Upper lobe of left lung (tissue), 6 donors: ENCODE measurements at regions not wholly inside any gene's neighbourhood (a gene's known extent, or its start where the extent isn't known, plus 50 kb on each side); places are given as distances from the start of the nearest gene placed in this dataset.
"Not testable (repeated sequence)": the region's sequence is repeated elsewhere in the genome, so short reads cannot be mapped to it uniquely, and the experiment has no call there.

Experiments
- ATAC-seq, 2 donors: fragments of 200-7000 bp; cut with Tn5 transposase; one replicate each; pipeline ENCODE4 v1.9.1; 2022; ENCODE audit warnings: mild to moderate bottlenecking in 2 of 2, moderate library complexity in 2 of 2; ENCODE audit not compliant: low FRiP score in 2 of 2
- DNase-seq, 2 donors: peaks; one replicate each; pipeline ENCODE4 v3.0.0-alpha.2; 2019 to 2020
- H3K27ac ChIP-seq, 4 donors: fragments of 200-600 bp; sonication (generic); one replicate each; pipeline ENCODE4 v1.5.1; 2016 to 2019
- H3K27me3 ChIP-seq, 4 donors: fragments of 200-600 bp; sonication (generic); one replicate each; pipeline ENCODE4 v1.5.1; 2017 to 2019
- H3K36me3 ChIP-seq, 4 donors: fragments of 200-600 bp; sonication (generic); one replicate each; pipeline ENCODE4 v1.5.1; 2016 to 2019
- H3K4me1 ChIP-seq, 4 donors: fragments of 200-600 bp; sonication (generic); one replicate each; pipeline ENCODE4 v1.5.1; 2018 to 2019
- H3K4me3 ChIP-seq, 4 donors: fragments of 200-600 bp; sonication (generic); one replicate each; pipeline ENCODE4 v1.5.1; 2017 to 2019; ENCODE audit warnings: mild to moderate bottlenecking in 2 of 4, moderate library complexity in 1 of 4
- H3K9me3 ChIP-seq, 4 donors: fragments of 200-600 bp; sonication (generic); one replicate each; pipeline ENCODE4 v1.5.1; 2018 to 2019
- CTCF ChIP-seq, 6 experiments: fragments of 450-650 bp in 4 of 6; fragments of 200-600 bp in 2 of 6; sonication (generic) in 2 of 6; IDR thresholded peaks; one replicate each; pipeline ENCODE4 v1.5.1; 2016 to 2019; ENCODE audit warnings: antibody characterized with exemption in 6 of 6
- EP300 ChIP-seq, 4 donors: sonication (generic); formaldehyde crosslinking; IDR thresholded peaks; one replicate each; pipeline ENCODE4 v1.5.1; 2017; ENCODE audit warnings: antibody characterized with exemption in 4 of 4, control low read depth in 2 of 4
- POLR2A ChIP-seq, 4 donors: fragments of 450-650 bp; IDR thresholded peaks; one replicate each; pipeline ENCODE4 v1.5.1; 2016 to 2017; ENCODE audit warnings: antibody characterized with exemption in 4 of 4, mild to moderate bottlenecking in 2 of 4
- POLR2AphosphoS5 ChIP-seq, 2 donors: sonication (generic); formaldehyde crosslinking; IDR thresholded peaks; one replicate each; pipeline ENCODE4 v1.5.1; 2017; ENCODE audit warnings: antibody characterized with exemption in 2 of 2
- WGBS, 2 donors: methylation state at CpG; one replicate each; pipeline ENCODE4 v1.1.5; 2017 to 2018; 5-methylcytosine and 5-hydroxymethylcytosine counted together
- donor health status: DM: no; HTN: no; CAD: no; lungs with moderate emphysema.
- donor health status: DM: no; HTN: yes; CAD: no; lungs with severe emphysema.

- Histone ChIP-seq H3K36me3 (no peaks in the 10 kb centered on the region), H3K9me3 (no peaks in the 10 kb centered on the region), H3K27ac (no peak overlapping the region), H3K4me1 (no peaks in the 10 kb centered on the region), H3K27me3 (no peaks in the 10 kb centered on the region), H3K4me3 (no peak overlapping the region)
- DNase-seq (no peak), ATAC-seq (no peak)
- WGBS, 2 donors = 64 to 78% methylated on average over 2 of the region's 2 CpGs
- TF ChIP-seq POLR2AphosphoS5 (IDR thresholded peaks at IDR 0.05) (no peak), POLR2A (IDR thresholded peaks at IDR 0.05) (no peak), EP300 (IDR thresholded peaks at IDR 0.05) (no peak), CTCF (IDR thresholded peaks at IDR 0.05) (no peak)
These were observed 235.3 kb upstream of the ZFP64 start for GRCh38 chr20:52426856-52427255.

DNA sequence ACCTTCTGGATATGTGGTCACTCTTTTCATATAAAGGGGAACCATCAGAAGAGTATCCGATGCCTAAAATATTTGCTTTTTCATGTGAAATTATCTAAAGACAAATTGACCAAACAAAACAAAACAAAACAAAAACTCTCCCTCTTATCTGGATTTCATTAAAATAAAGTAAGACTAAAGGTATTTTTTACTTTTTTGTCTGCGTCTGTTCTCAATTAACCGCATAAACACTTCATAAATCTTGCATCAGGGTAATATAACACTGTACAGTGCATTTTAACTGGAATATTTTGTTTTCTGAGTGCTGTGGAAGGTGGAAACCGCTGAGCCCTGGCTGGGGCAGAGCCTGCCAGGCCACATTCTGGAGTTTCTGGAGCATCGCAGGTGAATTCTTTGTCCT lies 234.1 kb upstream of the ZFP64 start:
- H3K4me1 ChIP-seq = no peaks in the 10 kb centered on the region
- DNase-seq = no peak

DNA sequence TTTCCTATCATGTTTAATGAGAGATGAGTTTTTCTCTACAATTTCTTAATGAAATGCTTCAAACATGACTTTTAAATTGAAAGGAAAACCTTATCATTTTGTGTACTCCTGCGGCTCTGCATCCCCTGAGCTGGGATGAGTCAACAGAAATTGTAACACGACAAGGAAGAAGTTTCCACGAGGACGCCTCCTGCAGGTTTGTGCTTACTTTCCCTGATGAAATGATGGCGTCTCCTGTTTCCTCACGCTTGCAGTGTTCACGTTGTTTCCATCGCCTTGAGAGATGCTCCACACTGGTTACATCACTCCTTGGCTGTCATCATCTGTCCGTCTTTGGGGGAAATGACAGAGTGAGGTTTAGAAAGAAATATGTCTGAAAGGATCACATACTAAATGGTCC lies 233.7 kb upstream of the ZFP64 start:
- DNase-seq (no peak), ATAC-seq (peak in 1 of 2 donors; percentile 60)
- Histone ChIP-seq H3K4me1 (no peaks in the 10 kb centered on the region), H3K27me3 (no peaks in the 10 kb centered on the region), H3K9me3 (no peaks in the 10 kb centered on the region), H3K4me3 (no peak overlapping the region), H3K36me3 (no peaks in the 10 kb centered on the region), H3K27ac (no peak overlapping the region)
- TF ChIP-seq CTCF (IDR thresholded peaks at IDR 0.05) (no peak), POLR2A (IDR thresholded peaks at IDR 0.05) (no peak), POLR2AphosphoS5 (IDR thresholded peaks at IDR 0.05) (no peak), EP300 (IDR thresholded peaks at IDR 0.05) (no peak)
- WGBS, 2 donors = 44 to 53% methylated on average over 9 of the region's 9 CpGs

More for the DNA sequence above, 234.1 kb upstream of the ZFP64 start:
- ATAC-seq = no peak
- H3K9me3 ChIP-seq = no peaks in the 10 kb centered on the region
- TF ChIP-seq POLR2A (IDR thresholded peaks at IDR 0.05) (no peak), EP300 (IDR thresholded peaks at IDR 0.05) (no peak), CTCF (IDR thresholded peaks at IDR 0.05) (no peak), POLR2AphosphoS5 (IDR thresholded peaks at IDR 0.05) (no peak)
- H3K27me3 ChIP-seq = no peaks in the 10 kb centered on the region
- H3K4me3 ChIP-seq = no peak overlapping the region
- H3K27ac ChIP-seq = no peak overlapping the region
- 61 to 80% methylated on average over 5 of the region's 5 CpGs for WGBS, 2 donors
- H3K36me3 ChIP-seq = no peaks in the 10 kb centered on the region

- H3K9me3 ChIP-seq, ATAC-seq, DNase-seq, H3K4me1 ChIP-seq, H3K27me3 ChIP-seq, H3K4me3 ChIP-seq, H3K27ac ChIP-seq, H3K36me3 ChIP-seq: not testable (repeated sequence)
- WGBS, 2 donors = 85 to 86% methylated on average over 6 of the region's 6 CpGs
These were observed 232.9 kb upstream of the ZFP64 start for GRCh38 chr20:52424357-52424942.

- not testable (repeated sequence) for H3K9me3 ChIP-seq, H3K27ac ChIP-seq, DNase-seq, ATAC-seq, H3K4me1 ChIP-seq, H3K27me3 ChIP-seq, H3K36me3 ChIP-seq, H3K4me3 ChIP-seq
- WGBS, 2 donors = 67 to 79% methylated on average over 4 of the region's 4 CpGs
These were observed 232.1 kb upstream of the ZFP64 start for GRCh38 chr20:52423536-52424140.
